Esophagus muscularis mucosa (tissue), 4 donors: ENCODE measurements at regions not wholly inside any gene's neighbourhood (a gene's known extent, or its start where the extent isn't known, plus 50 kb on each side); places are given as distances from the start of the nearest gene placed in this dataset.

ENCODE experiments used
- DNase-seq: peaks from one replicate; pipeline ENCODE4 v3.0.0-alpha.2; 2017; ENCODE audit errors: extremely low spot score
- H3K27ac ChIP-seq, 4 donors: fragments of 200-600 bp; sonication (generic); replicated peaks in 1 of 4; 1 replicate in 3 of 4; 2 replicates in 1 of 4; pipeline ENCODE4 v1.5.1; 2016 to 2019; ENCODE audit warnings: mild to moderate bottlenecking in 1 of 4
- H3K27me3 ChIP-seq, 4 donors: fragments of 200-600 bp; sonication (generic); one replicate each; pipeline versions ENCODE4 v1.5.1 to v1.6.0; 2016 to 2019
- H3K36me3 ChIP-seq, 4 donors: fragments of 200-600 bp; sonication (generic); one replicate each; pipeline ENCODE4 v1.5.1; 2016 to 2019
- H3K4me1 ChIP-seq, 4 donors: fragments of 200-600 bp; sonication (generic); one replicate each; pipeline ENCODE4 v1.5.1; 2016 to 2019
- H3K4me3 ChIP-seq, 4 donors: fragments of 200-600 bp; sonication (generic); 1 replicate in 2 of 4; 2 replicates in 2 of 4; pipeline ENCODE4 v1.5.1; 2016 to 2019; ENCODE audit warnings: mild to moderate bottlenecking in 4 of 4, moderate library complexity in 1 of 4
- H3K9me3 ChIP-seq, 4 donors: fragments of 200-600 bp; sonication (generic); 1 replicate in 3 of 4; 2 replicates in 1 of 4; pipeline ENCODE4 v1.5.1; 2016 to 2019
- EP300 ChIP-seq: sonication (generic); formaldehyde crosslinking; IDR thresholded peaks from one replicate; pipeline ENCODE4 v1.6.1; 2017; ENCODE audit warnings: antibody characterized with exemption
- POLR2A ChIP-seq: fragments of 450-650 bp; IDR thresholded peaks from one replicate; pipeline ENCODE4 v1.6.1; 2017; ENCODE audit warnings: antibody characterized with exemption, moderate library complexity, mild to moderate bottlenecking, low read depth
- POLR2AphosphoS5 ChIP-seq, 2 donors: sonication (generic); formaldehyde crosslinking; IDR thresholded peaks; one replicate each; pipeline ENCODE4 v1.6.1; 2017; ENCODE audit warnings: antibody characterized with exemption in 2 of 2
- WGBS: methylation state at CpG from one replicate; pipeline ENCODE4 v1.1.5; 2018; 5-methylcytosine and 5-hydroxymethylcytosine counted together
- intact Hi-C: fragments of 100-400 bp; cut with DNase I; formaldehyde crosslinking; loops from one replicate; pipeline ENCODE4 v1.15.1; 2023
- TF ChIP-seq, protein P1 (sequence below), 3 experiments: fragments of 200-600 bp in 2 of 3; fragments of 450-650 bp in 1 of 3; sonication (generic) in 2 of 3; IDR thresholded peaks; one replicate each; pipeline ENCODE4 v1.5.1; 2017 to 2019; ENCODE audit warnings: antibody characterized with exemption in 3 of 3, mild to moderate bottlenecking in 2 of 3, moderate library complexity in 1 of 3

DNA sequence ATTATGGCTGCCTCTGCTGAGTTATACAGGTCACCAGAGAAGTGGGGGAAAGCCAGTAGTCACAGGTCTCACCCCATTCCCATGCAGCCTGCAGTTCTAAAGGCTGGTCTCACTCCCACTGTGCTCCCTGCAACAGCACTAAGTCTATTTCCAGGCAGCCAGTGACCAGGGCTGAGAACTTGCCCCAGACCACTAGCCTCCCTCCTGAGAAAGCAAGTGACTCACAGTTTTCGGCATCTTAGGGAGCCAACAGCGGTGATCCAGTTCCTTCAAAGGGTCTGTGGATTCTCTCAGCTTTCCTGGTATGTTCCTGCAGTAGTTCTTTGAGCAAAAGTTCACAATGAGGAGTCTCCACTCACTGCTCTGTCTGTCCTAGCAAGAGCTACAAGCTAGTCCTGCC is 329.6 kb upstream of the MAP2 start:
- no peak for DNase-seq
- Histone ChIP-seq H3K4me1 (no peaks in the 10 kb centered on the region), H3K27me3 (no peaks in the 10 kb centered on the region), H3K9me3 (no peaks in the 10 kb centered on the region), H3K27ac (no peak overlapping the region), H3K4me3 (no peak overlapping the region), H3K36me3 (no peaks in the 10 kb centered on the region)
- 82% methylated on average over 2 of the region's 2 CpGs for WGBS
- intact Hi-C loops, result no loop called here
- TF ChIP-seq EP300 (no peak), POLR2AphosphoS5 (IDR thresholded peaks at IDR 0.05) (no peak), POLR2A (no peak)
- TF ChIP-seq, protein P1, sequence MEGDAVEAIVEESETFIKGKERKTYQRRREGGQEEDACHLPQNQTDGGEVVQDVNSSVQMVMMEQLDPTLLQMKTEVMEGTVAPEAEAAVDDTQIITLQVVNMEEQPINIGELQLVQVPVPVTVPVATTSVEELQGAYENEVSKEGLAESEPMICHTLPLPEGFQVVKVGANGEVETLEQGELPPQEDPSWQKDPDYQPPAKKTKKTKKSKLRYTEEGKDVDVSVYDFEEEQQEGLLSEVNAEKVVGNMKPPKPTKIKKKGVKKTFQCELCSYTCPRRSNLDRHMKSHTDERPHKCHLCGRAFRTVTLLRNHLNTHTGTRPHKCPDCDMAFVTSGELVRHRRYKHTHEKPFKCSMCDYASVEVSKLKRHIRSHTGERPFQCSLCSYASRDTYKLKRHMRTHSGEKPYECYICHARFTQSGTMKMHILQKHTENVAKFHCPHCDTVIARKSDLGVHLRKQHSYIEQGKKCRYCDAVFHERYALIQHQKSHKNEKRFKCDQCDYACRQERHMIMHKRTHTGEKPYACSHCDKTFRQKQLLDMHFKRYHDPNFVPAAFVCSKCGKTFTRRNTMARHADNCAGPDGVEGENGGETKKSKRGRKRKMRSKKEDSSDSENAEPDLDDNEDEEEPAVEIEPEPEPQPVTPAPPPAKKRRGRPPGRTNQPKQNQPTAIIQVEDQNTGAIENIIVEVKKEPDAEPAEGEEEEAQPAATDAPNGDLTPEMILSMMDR (IDR thresholded peaks at IDR 0.05), result no peak

DNA sequence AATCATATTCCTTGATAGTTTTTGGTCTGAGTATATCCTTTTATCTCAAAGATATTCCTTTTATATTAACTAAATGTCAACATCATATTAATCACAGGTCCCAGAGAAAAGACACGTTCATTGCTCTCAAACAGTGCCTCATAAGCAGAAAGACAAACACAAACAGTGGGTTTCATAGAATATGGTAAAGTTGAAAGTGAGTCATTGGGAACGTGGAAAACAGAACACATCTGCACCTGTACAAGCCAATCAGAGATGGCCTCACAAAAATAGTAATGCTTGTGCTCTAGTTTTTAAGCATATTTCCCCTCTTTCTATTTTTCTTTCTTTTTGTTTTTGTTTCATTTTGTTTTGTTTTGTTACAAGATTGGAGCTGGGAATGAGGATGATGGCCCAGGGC is 328.4 kb upstream of the MAP2 start:
- Histone ChIP-seq H3K36me3 (no peaks in the 10 kb centered on the region), H3K4me3 (no peak overlapping the region), H3K4me1 (no peaks in the 10 kb centered on the region), H3K9me3 (no peaks in the 10 kb centered on the region), H3K27ac (no peak overlapping the region), H3K27me3 (no peaks in the 10 kb centered on the region)
- WGBS, result 77% methylated on average over 2 of the region's 2 CpGs
- TF ChIP-seq, protein P1 (IDR thresholded peaks at IDR 0.05), result no peak
- no peak for TF ChIP-seq POLR2AphosphoS5 (IDR thresholded peaks at IDR 0.05)
- TF ChIP-seq EP300, result no peak
- TF ChIP-seq POLR2A, result no peak
- intact Hi-C loops, result no loop called here
- no peak for DNase-seq

DNA sequence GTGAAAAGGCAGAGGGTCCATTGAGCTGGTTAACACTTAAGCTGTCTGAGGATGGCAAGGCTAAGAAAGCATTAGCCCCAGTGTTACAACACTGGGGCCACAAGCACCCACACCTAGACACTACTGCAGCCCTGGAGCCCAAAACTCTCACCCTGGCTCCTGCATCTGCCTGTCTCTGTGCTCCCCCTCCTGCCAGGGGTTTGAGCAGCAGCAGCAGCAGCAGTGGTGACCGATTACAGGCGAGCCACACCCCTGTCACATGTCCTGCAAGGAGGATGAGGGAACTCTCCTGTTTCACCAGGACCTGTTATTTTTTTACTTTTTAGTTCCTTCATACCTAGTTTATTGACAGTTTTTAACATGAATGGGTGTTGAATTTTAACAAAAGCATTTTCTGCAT is 326.7 kb upstream of the MAP2 start:
- Histone ChIP-seq H3K4me3 (no peak overlapping the region), H3K36me3 (no peaks in the 10 kb centered on the region), H3K27ac (no peak overlapping the region), H3K4me1 (no peaks in the 10 kb centered on the region), H3K27me3 (no peaks in the 10 kb centered on the region), H3K9me3 (no peaks in the 10 kb centered on the region)
- intact Hi-C loops, result no loop called here
- WGBS, result 84% methylated on average over 2 of the region's 2 CpGs
- no peak for TF ChIP-seq EP300
- DNase-seq, result no peak

DNA sequence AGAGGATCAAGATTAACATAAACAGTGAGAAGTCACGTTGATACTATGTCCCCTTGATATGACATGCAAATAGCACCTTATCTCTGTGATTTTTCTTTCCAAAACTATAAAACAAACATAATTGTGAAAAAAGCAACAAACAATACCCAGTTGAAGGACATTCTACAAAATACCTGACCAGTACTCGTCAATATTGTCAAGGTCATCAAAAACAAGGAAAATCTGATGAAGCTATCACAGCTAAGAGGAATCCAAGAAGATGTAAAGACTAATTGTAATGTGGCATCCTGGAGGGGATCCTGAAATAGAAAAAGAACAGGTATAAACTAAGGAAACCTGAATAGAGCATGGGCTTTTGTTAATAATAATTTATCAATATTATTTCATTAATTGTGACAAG is 321.5 kb upstream of the MAP2 start:
- TF ChIP-seq POLR2A (no peak), EP300 (no peak), POLR2AphosphoS5 (IDR thresholded peaks at IDR 0.05) (no peak)
- TF ChIP-seq, protein P1 (IDR thresholded peaks at IDR 0.05), result no peak
- no peak overlapping the region for H3K4me3 ChIP-seq
- no peaks in the 10 kb centered on the region for H3K9me3 ChIP-seq
- H3K27me3 ChIP-seq, result no peaks in the 10 kb centered on the region
- no peak overlapping the region for H3K27ac ChIP-seq
- WGBS, result 63% methylated on average over 2 of the region's 2 CpGs
- intact Hi-C loops, result no loop called here
- H3K36me3 ChIP-seq, result no peaks in the 10 kb centered on the region
- H3K4me1 ChIP-seq, result no peaks in the 10 kb centered on the region
- no peak for DNase-seq

DNA sequence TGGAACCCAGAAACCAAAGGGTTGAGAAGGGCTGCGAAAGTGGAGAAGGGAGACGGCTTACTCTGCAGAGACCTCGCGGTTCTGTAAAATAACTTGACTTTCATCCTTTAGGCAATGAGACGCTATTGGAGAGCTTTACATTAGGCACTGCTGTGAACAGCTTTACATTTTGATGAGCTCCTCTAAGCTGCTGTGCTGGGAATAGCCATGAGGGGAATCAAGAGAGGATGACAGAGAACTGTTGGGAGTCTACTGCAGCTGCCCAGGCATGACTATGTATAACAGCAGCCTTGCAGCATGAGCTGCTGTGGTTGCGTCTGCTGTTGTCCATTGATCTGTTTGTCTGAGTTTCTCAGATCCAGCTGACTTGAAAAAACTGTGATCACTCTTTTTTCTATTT is 310.8 kb upstream of the MAP2 start:
- H3K27ac ChIP-seq, result no peak overlapping the region
- no peaks in the 10 kb centered on the region for H3K9me3 ChIP-seq
- no peaks in the 10 kb centered on the region for H3K27me3 ChIP-seq
- whole genome bisulfite sequencing, result 83% methylated on average over 6 of the region's 6 CpGs
- no peaks in the 10 kb centered on the region for H3K4me1 ChIP-seq
- DNase-seq, result no peak
- TF ChIP-seq, protein P1 (IDR thresholded peaks at IDR 0.05), result no peak
- TF ChIP-seq POLR2A (no peak), POLR2AphosphoS5 (IDR thresholded peaks at IDR 0.05) (no peak)
- no peak overlapping the region for H3K4me3 ChIP-seq
- no peaks in the 10 kb centered on the region for H3K36me3 ChIP-seq
- intact Hi-C loops, result no loop called here
